Jurkat, Clone E6-1 (cell line): ENCODE measurements at regions not wholly inside any gene's neighbourhood (a gene's known extent, or its start where the extent isn't known, plus 50 kb on each side); places are given as distances from the start of the nearest gene placed in this dataset.

Source experiments
- DNase-seq: peaks from one replicate; pipeline ENCODE4 v3.0.0-alpha.2; 2011; ENCODE audit warnings: low read depth, low spot score
- H3K4me3 ChIP-seq: 2 replicates; pipeline ENCODE4 v1.5.1; 2011; ENCODE audit warnings: mild to moderate bottlenecking, low read length, control low read depth, moderate library complexity

DNA sequence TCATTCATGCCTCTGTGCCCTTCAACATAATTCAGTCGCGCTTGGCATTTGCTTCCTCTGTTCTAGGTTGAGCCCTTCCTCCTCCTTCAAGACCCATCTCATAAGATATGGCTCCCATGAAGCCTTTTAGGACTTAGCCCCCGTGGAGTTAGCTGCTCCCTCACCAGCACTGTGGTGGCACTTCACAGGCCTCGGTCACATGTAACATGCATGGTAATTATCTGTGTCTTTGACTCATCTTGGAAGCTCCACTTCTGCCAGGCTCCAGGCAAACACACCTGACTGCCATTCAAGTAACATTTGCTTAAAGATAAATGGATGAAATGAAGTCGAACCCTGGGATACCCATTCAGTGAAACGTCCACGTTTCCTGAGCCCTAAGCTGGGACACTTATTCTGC lies 484.7 kb downstream of the EIPR1 start:
- no peak overlapping the region for H3K4me3 ChIP-seq
- no peak for DNase-seq

DNA sequence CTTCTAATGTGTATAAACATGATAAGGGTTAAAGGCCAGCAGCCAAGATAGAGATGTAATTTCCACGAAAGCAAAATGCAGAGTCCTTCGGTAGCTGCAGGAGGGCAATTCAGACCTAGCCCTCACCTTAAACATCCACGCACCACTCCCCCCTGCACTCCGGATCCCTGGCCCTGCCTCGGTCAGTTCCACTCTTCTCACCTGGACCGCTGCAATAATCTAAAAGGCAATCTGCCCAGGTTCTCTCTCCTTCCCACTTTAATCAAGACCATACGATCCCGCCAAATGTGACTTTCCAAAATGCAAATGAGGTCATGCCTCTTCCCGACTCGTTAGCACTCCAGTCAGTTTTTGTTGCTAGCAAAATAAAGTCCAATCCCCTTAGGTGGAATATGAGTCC lies 485.2 kb downstream of the EIPR1 start:
- H3K4me3 ChIP-seq, result no peak overlapping the region
- DNase-seq, result no peak

- no peak overlapping the region for H3K4me3 ChIP-seq
- no peak for DNase-seq
These were observed 486.7 kb downstream of the EIPR1 start for GRCh38 chr2:2890901-2891300.

GRCh38 chr2:2890246-2890645 lies 487.4 kb downstream of the EIPR1 start:
- no peak overlapping the region for H3K4me3 ChIP-seq
- DNase-seq, result no peak

- DNase-seq, result no peak
- no peak overlapping the region for H3K4me3 ChIP-seq
These were observed 488.0 kb downstream of the EIPR1 start for GRCh38 chr2:2889646-2890045.

DNA sequence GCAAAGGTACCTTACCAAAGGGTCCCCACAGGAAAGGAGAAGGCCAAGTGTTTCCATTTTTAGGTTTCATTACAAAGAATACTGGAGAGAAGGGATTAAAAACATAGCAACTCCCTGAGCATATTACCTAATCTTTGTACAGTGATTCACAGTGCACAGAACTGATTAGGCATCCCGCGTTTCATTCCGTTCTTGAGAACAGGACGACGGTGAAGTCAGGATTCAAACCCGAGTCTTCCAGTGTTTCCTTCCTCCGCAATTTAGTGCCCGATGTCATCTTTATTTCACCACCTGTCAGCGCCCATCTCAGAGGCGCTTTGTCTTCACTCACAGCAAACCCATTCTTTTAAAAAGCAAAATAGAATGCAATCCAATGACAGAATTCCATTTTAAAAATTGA lies 488.5 kb downstream of the EIPR1 start:
- no peak overlapping the region for H3K4me3 ChIP-seq
- DNase-seq, result no peak

DNA sequence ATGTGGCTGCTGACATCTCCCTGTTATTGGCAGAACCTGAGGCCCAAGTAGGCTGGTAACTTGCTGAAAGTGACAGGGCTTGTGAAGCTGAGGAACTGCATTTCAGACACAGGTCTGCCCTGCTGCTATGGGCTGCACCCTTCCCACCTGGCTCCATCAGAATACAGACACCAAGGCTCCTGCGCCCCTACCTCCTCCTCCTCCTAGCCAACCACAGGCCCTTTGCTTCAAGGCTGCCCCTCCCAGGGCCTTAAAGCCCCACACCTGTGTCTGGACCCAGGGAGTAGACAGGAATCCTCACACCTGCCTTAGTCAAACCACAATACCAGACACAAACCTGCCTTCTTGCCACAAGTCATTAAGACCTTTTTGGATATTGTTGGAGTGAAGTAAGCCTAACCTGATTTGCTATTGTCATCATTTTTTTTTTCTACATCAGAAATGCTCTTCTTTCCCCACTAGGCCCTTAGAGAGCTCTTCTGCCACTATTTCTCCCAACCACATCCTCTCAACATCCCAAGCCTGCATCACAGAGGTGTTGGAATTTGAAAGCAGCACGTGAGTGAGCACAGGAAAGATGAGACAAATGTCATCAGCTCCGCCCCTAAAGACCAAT lies 489.7 kb downstream of the EIPR1 start:
- no peak for DNase-seq
- no peak overlapping the region for H3K4me3 ChIP-seq

GRCh38 chr2:2886922-2887321 lies 490.7 kb downstream of the EIPR1 start:
- DNase-seq, result no peak
- H3K4me3 ChIP-seq, result no peak overlapping the region

GRCh38 chr2:2881499-2881898 lies 496.1 kb downstream of the EIPR1 start:
- no peak overlapping the region for H3K4me3 ChIP-seq
- no peak for DNase-seq

GRCh38 chr2:2880938-2881337 lies 496.7 kb downstream of the EIPR1 start:
- H3K4me3 ChIP-seq, result no peak overlapping the region
- DNase-seq, result no peak

DNA sequence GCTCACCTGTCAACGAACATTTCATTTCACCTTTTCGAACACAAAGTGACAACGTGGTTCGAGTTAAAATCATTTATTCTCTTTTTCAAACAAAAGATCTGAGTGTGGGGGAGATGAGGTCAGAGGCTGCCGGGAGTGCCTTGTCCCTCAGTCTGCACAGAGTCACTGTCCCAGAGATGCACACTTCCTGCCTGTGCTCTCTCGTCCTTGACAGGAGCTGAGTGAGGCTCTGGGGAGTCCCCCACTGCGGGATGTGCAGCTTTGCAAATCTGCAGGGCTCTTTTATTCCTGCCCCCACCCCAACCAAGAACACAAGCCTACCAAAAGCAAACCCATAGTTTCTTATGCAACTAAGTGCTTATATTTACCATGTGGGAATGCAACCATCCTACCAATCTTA lies 497.8 kb downstream of the EIPR1 start:
- no peak for DNase-seq

DNA sequence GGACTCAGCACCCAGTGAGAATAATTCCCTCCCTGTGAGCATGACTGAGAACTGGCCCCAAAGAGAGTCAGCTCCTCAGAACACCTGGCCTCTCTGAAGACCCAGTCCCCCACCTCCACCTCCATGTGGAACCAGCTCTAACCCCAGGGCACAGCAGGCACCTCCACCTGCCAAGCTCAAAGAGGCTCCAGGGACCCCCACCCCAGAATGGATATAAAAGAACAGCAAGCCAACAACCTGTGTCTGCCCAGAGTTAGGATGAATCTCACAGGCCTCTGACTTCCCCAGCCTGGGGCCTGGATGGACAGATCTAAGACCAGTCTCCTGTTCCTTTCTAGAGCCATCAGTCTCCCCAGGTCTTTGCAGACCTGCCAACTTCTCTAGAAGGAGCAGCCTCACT lies 498.5 kb downstream of the EIPR1 start:
- no peak for DNase-seq
- H3K4me3 ChIP-seq, result no peak overlapping the region

More for the DNA sequence above, 497.8 kb downstream of the EIPR1 start:
- H3K4me3 ChIP-seq, result no peak overlapping the region

- no peak for DNase-seq
- no peak overlapping the region for H3K4me3 ChIP-seq
These were observed 500.2 kb downstream of the EIPR1 start for GRCh38 chr2:2877427-2877826.

DNA sequence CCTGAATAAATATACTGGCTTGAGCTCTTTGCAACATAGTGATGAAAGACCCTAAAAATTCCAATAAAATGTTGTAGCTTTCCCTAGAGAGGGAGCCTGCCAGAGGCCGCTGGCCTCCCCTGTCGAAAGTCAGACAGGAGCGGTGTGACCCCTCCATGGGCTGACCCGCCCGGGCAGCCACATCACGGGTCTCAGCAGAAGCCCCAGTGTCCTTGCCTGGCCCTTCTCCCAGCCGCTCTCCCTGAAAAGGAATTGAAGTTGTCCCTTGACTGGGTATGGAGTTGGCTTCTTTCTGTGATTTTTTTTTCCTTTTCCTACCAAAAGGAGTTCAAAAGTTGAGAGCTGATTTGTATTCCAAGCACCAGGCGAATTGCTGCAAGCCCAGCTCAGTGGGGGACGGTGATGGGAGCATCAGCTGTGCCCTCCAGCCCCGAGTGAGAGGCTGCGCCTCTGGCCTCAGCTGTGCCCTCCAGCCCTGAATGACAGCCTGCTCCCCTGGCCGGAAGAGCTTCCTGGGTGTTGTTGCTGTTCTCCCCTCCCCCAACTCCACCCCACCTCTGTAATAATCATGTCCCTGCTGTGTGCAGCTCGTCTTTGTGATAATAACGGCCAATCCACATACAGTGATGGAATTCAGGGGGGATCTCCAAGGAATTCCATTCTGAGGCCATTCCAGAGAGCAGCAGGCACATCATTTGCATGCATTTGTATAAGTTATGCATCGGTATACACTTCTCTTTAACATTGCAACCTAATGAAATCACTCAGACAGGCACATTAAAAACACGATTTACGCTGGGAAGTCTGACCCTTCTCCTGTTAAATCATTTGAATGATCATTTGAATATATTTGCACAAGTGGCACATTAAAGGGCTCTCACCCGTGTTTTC lies 501.0 kb downstream of the EIPR1 start:
- DNase-seq, result no peak
- no peak overlapping the region for H3K4me3 ChIP-seq

GRCh38 chr2:2875831-2876230 lies 501.8 kb downstream of the EIPR1 start:
- no peak for DNase-seq
- H3K4me3 ChIP-seq, result no peak overlapping the region

- no peak overlapping the region for H3K4me3 ChIP-seq
- DNase-seq, result no peak
These were observed 502.3 kb downstream of the EIPR1 start for GRCh38 chr2:2875296-2875695.

DNA sequence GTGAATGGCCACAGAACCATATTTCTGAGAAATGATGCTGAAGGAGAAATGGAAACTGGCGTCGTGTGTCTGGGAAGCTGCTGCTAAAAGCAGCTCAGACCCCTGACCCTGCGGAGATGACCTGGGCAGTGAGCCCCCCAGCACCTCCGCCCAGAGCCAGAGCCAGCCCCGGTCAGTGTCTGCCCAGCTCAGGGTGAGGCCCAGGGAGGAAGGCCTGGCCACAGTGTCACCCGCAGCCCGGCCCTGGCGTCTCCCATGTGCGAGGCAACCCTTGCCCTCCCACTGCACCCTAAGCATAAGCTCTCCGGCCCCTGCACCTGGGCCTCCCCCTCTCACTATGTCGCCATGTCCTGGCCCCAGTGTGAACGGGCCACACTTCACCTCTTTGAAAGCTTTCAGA lies 502.8 kb downstream of the EIPR1 start:
- no peak for DNase-seq

DNA sequence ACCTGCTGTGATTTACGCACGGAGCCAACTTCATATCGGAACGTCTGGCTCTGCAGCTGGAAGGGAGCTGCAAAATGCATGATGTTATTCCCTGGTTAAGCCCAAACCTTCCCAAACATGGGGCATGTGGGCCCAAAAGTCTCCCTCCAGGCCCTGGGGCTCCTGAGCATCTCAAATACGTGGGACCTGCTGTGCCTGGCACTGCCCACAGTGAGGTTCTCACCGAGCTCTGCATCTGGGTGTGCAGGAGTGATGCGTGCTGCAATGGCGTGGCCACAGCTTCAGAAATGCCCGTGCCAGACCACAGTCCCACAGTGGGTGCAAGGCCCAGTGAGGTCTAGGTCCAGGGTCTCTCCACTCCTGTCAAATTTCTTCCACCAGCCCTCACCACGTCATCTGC lies 503.3 kb downstream of the EIPR1 start:
- no peak overlapping the region for H3K4me3 ChIP-seq
- DNase-seq, result no peak

More for the DNA sequence above, 502.8 kb downstream of the EIPR1 start:
- H3K4me3 ChIP-seq, result no peak overlapping the region

DNA sequence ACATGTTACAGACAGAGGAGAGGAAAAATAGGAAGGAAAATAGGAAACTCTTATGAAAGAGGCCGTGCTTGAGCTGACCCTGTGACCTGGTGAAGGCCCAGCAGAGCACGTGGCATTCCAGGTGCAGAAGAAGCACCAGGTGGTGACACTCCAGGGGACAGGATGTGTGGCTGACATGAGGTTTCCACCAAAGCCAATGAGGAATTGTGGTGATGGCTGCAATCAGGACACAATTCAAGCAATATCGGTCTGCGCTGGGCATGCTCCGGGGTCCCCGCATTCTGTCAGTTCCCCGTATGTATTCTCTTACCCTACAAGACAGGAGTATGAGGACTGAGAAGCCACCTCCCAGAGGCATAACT lies 504.2 kb downstream of the EIPR1 start:
- H3K4me3 ChIP-seq, result no peak overlapping the region
- DNase-seq, result no peak

GRCh38 chr2:2872713-2873449 lies 504.7 kb downstream of the EIPR1 start:
- H3K4me3 ChIP-seq, result no peak overlapping the region
- no peak for DNase-seq
